HUES48 (cell line): ENCODE measurements at regions not wholly inside any gene's neighbourhood (a gene's known extent, or its start where the extent isn't known, plus 50 kb on each side); places are given as distances from the start of the nearest gene placed in this dataset.

Experiments
- H3K27ac ChIP-seq: one replicate; pipeline ENCODE4 v1.7.0; 2013; ENCODE audit warnings: low read depth, low read length, inconsistent platforms
- H3K27me3 ChIP-seq: 2 replicates; pipeline ENCODE4 v1.6.1; 2013; ENCODE audit warnings: mild to moderate bottlenecking, low read length; ENCODE audit not compliant: control insufficient read depth, insufficient read depth
- H3K36me3 ChIP-seq: 2 replicates; pipeline ENCODE4 v1.6.1; 2013; ENCODE audit warnings: low read length; ENCODE audit not compliant: control insufficient read depth, insufficient read depth
- H3K4me1 ChIP-seq: 2 replicates; pipeline ENCODE4 v1.6.1; 2013; ENCODE audit warnings: mild to moderate bottlenecking, low read length; ENCODE audit not compliant: control insufficient read depth, insufficient read depth
- H3K4me3 ChIP-seq: 2 replicates; pipeline ENCODE4 v1.5.1; 2013; ENCODE audit warnings: mild to moderate bottlenecking, low read depth, low read length
- H3K9ac ChIP-seq: 2 replicates; pipeline ENCODE4 v1.6.1; 2013; ENCODE audit warnings: mild to moderate bottlenecking, low read depth, low read length, moderate library complexity
- H3K9me3 ChIP-seq: 2 replicates; pipeline ENCODE4 v1.6.1; 2013; ENCODE audit warnings: low read length; ENCODE audit not compliant: control insufficient read depth, insufficient read depth

- no peaks in the 10 kb centered on the region for H3K9me3 ChIP-seq
- H3K27me3 ChIP-seq = no peaks in the 10 kb centered on the region
Measured at GRCh38 chr7:431658-432111, 88.0 kb downstream of the PDGFA start.

GRCh38 chr7:432256-432655 lies 87.4 kb downstream of the PDGFA start:
- H3K9ac ChIP-seq = no peak overlapping the region
- no peaks in the 10 kb centered on the region for H3K9me3 ChIP-seq
- H3K4me1 ChIP-seq = peaks cover 12% of the 10 kb centered on the region; the same call in 1 of the 2 replicates
- no peak overlapping the region for H3K27ac ChIP-seq
- no peaks in the 10 kb centered on the region for H3K27me3 ChIP-seq
- H3K36me3 ChIP-seq = no peaks in the 10 kb centered on the region
- H3K4me3 ChIP-seq = no peak overlapping the region

More at GRCh38 chr7:431658-432111, 88.0 kb downstream of the PDGFA start:
- Histone ChIP-seq H3K9ac (no peak overlapping the region), H3K4me1 (peaks cover 12% of the 10 kb centered on the region; the same call in 1 of the 2 replicates), H3K27ac (no peak overlapping the region), H3K4me3 (no peak overlapping the region), H3K36me3 (no peaks in the 10 kb centered on the region)

GRCh38 chr7:432933-433332 lies 86.7 kb downstream of the PDGFA start:
- H3K36me3 ChIP-seq = no peaks in the 10 kb centered on the region
- no peak overlapping the region for H3K4me3 ChIP-seq
- no peaks in the 10 kb centered on the region for H3K9me3 ChIP-seq
- peaks cover 16% of the 10 kb centered on the region; the same call in 1 of the 2 replicates for H3K4me1 ChIP-seq
- no peak overlapping the region for H3K9ac ChIP-seq
- H3K27ac ChIP-seq = no peak overlapping the region
- H3K27me3 ChIP-seq = no peaks in the 10 kb centered on the region

GRCh38 chr7:433558-433957 lies 86.1 kb downstream of the PDGFA start:
- no peak overlapping the region for H3K27ac ChIP-seq
- H3K9me3 ChIP-seq = no peaks in the 10 kb centered on the region
- peaks cover 16% of the 10 kb centered on the region; the same call in 1 of the 2 replicates for H3K4me1 ChIP-seq
- H3K27me3 ChIP-seq = no peaks in the 10 kb centered on the region
- H3K36me3 ChIP-seq = no peaks in the 10 kb centered on the region
- H3K9ac ChIP-seq = no peak overlapping the region
- H3K4me3 ChIP-seq = no peak overlapping the region

GRCh38 chr7:434891-435629 lies 84.6 kb downstream of the PDGFA start:
- H3K9me3 ChIP-seq = no peaks in the 10 kb centered on the region
- H3K9ac ChIP-seq = no peak overlapping the region
- peak overlapping the region; percentile 78 for H3K27ac ChIP-seq
- H3K27me3 ChIP-seq = no peaks in the 10 kb centered on the region
- H3K36me3 ChIP-seq = no peaks in the 10 kb centered on the region
- H3K4me1 ChIP-seq = peaks cover 16% of the 10 kb centered on the region; the same call in 1 of the 2 replicates
- H3K4me3 ChIP-seq = no peak overlapping the region

GRCh38 chr7:435630-436366 lies 83.8 kb downstream of the PDGFA start:
- Histone ChIP-seq H3K9me3 (no peaks in the 10 kb centered on the region), H3K4me3 (no peak overlapping the region), H3K9ac (no peak overlapping the region), H3K27me3 (no peaks in the 10 kb centered on the region), H3K27ac (peak overlapping the region; percentile 62), H3K4me1 (peaks cover 16% of the 10 kb centered on the region; the same call in 1 of the 2 replicates), H3K36me3 (no peaks in the 10 kb centered on the region)

GRCh38 chr7:436367-437128 lies 83.1 kb downstream of the PDGFA start:
- Histone ChIP-seq H3K36me3 (no peaks in the 10 kb centered on the region), H3K4me3 (no peak overlapping the region), H3K4me1 (peaks cover 16% of the 10 kb centered on the region; the same call in 1 of the 2 replicates), H3K9me3 (no peaks in the 10 kb centered on the region), H3K27me3 (no peaks in the 10 kb centered on the region), H3K9ac (no peak overlapping the region), H3K27ac (no peak overlapping the region)

- Histone ChIP-seq H3K4me1 (peaks cover 16% of the 10 kb centered on the region; the same call in 1 of the 2 replicates), H3K9ac (no peak overlapping the region), H3K36me3 (no peaks in the 10 kb centered on the region), H3K27me3 (no peaks in the 10 kb centered on the region), H3K27ac (no peak overlapping the region), H3K4me3 (no peak overlapping the region), H3K9me3 (no peaks in the 10 kb centered on the region)
Measured at GRCh38 chr7:437329-438251, 82.1 kb downstream of the PDGFA start.

- H3K27ac ChIP-seq = no peak overlapping the region
- H3K27me3 ChIP-seq = no peaks in the 10 kb centered on the region
- H3K4me3 ChIP-seq = no peak overlapping the region
- no peaks in the 10 kb centered on the region for H3K9me3 ChIP-seq
- peaks cover 16% of the 10 kb centered on the region; the same call in 1 of the 2 replicates for H3K4me1 ChIP-seq
- H3K36me3 ChIP-seq = no peaks in the 10 kb centered on the region
- H3K9ac ChIP-seq = no peak overlapping the region
Measured at GRCh38 chr7:438361-438760, 81.3 kb downstream of the PDGFA start.

GRCh38 chr7:438916-439315 lies 80.7 kb downstream of the PDGFA start:
- peaks cover 16% of the 10 kb centered on the region; the same call in 1 of the 2 replicates for H3K4me1 ChIP-seq
- H3K9ac ChIP-seq = no peak overlapping the region
- H3K27me3 ChIP-seq = no peaks in the 10 kb centered on the region
- H3K9me3 ChIP-seq = no peaks in the 10 kb centered on the region
- no peaks in the 10 kb centered on the region for H3K36me3 ChIP-seq
- no peak overlapping the region for H3K27ac ChIP-seq
- H3K4me3 ChIP-seq = no peak overlapping the region
